T-helper 1 cell treated with Interleukin-12 subunit alpha and Interleukin-12 subunit beta and Interleukin-4 antibody, amounts not matched to agents 30 μg/mL and 1 μg/mL, for 36 hours (primary cell): ENCODE measurements at regions not wholly inside any gene's neighbourhood (a gene's known extent, or its start where the extent isn't known, plus 50 kb on each side); places are given as distances from the start of the nearest gene placed in this dataset.

Experiments used
- H3K27ac Mint-ChIP-seq: one replicate; pipeline ENCODE4 v1.8.0; 2021; ENCODE audit warnings: mild to moderate bottlenecking, mixed read lengths
- H3K27me3 Mint-ChIP-seq: one replicate; pipeline ENCODE4 v1.8.0; 2021; ENCODE audit warnings: low read depth, mixed read lengths
- H3K36me3 Mint-ChIP-seq: one replicate; pipeline ENCODE4 v1.8.0; 2021; ENCODE audit warnings: low read depth, mixed read lengths
- H3K4me1 Mint-ChIP-seq: one replicate; pipeline ENCODE4 v1.8.0; 2021; ENCODE audit warnings: low read depth, mixed read lengths
- H3K4me3 Mint-ChIP-seq: one replicate; pipeline ENCODE4 v1.8.0; 2021; ENCODE audit warnings: mild to moderate bottlenecking, moderate library complexity, mixed read lengths
- H3K9me3 Mint-ChIP-seq: one replicate; pipeline ENCODE4 v1.8.0; 2021; ENCODE audit warnings: mixed read lengths

- no peak overlapping the region for H3K4me3 Mint-ChIP-seq
- no peak overlapping the region for H3K27ac Mint-ChIP-seq
- no peaks in the 10 kb centered on the region for H3K36me3 Mint-ChIP-seq
- peaks cover 7% of the 10 kb centered on the region for H3K4me1 Mint-ChIP-seq
- no peaks in the 10 kb centered on the region for H3K9me3 Mint-ChIP-seq
- no peaks in the 10 kb centered on the region for H3K27me3 Mint-ChIP-seq
These were observed 75.9 kb upstream of the LCLAT1 start for GRCh38 chr2:30371028-30371689.

- H3K4me1 Mint-ChIP-seq, result peaks cover under 1% of the 10 kb centered on the region
- H3K27ac Mint-ChIP-seq, result no peak overlapping the region
- H3K27me3 Mint-ChIP-seq, result no peaks in the 10 kb centered on the region
- H3K4me3 Mint-ChIP-seq, result no peak overlapping the region
- no peaks in the 10 kb centered on the region for H3K9me3 Mint-ChIP-seq
- H3K36me3 Mint-ChIP-seq, result no peaks in the 10 kb centered on the region
These were observed 75.2 kb upstream of the LCLAT1 start for GRCh38 chr2:30371772-30372373.

- Mint-ChIP-seq H3K4me1 (no peaks in the 10 kb centered on the region), H3K27ac (no peak overlapping the region), H3K36me3 (no peaks in the 10 kb centered on the region), H3K9me3 (no peaks in the 10 kb centered on the region), H3K4me3 (no peak overlapping the region), H3K27me3 (no peaks in the 10 kb centered on the region)
These were observed 74.2 kb upstream of the LCLAT1 start for GRCh38 chr2:30372826-30373225.

- no peaks in the 10 kb centered on the region for H3K27me3 Mint-ChIP-seq
- no peaks in the 10 kb centered on the region for H3K9me3 Mint-ChIP-seq
- H3K4me1 Mint-ChIP-seq, result no peaks in the 10 kb centered on the region
- H3K27ac Mint-ChIP-seq, result no peak overlapping the region
- H3K36me3 Mint-ChIP-seq, result no peaks in the 10 kb centered on the region
- no peak overlapping the region for H3K4me3 Mint-ChIP-seq
These were observed 73.2 kb upstream of the LCLAT1 start for GRCh38 chr2:30373881-30374302.

- H3K9me3 Mint-ChIP-seq, result no peaks in the 10 kb centered on the region
- no peaks in the 10 kb centered on the region for H3K4me1 Mint-ChIP-seq
- H3K4me3 Mint-ChIP-seq, result no peak overlapping the region
- no peaks in the 10 kb centered on the region for H3K36me3 Mint-ChIP-seq
- H3K27me3 Mint-ChIP-seq, result no peaks in the 10 kb centered on the region
- H3K27ac Mint-ChIP-seq, result no peak overlapping the region
These were observed 72.7 kb upstream of the LCLAT1 start for GRCh38 chr2:30374380-30374779.

GRCh38 chr2:30375915-30376314, 71.1 kb upstream of the LCLAT1 start:
- no peaks in the 10 kb centered on the region for H3K9me3 Mint-ChIP-seq
- no peaks in the 10 kb centered on the region for H3K36me3 Mint-ChIP-seq
- peaks cover 4% of the 10 kb centered on the region for H3K27me3 Mint-ChIP-seq
- no peak overlapping the region for H3K4me3 Mint-ChIP-seq
- no peak overlapping the region for H3K27ac Mint-ChIP-seq
- no peaks in the 10 kb centered on the region for H3K4me1 Mint-ChIP-seq

- Mint-ChIP-seq H3K27ac (no peak overlapping the region), H3K36me3 (no peaks in the 10 kb centered on the region), H3K27me3 (peaks cover 24% of the 10 kb centered on the region), H3K4me1 (peaks cover 4% of the 10 kb centered on the region), H3K4me3 (no peak overlapping the region), H3K9me3 (no peaks in the 10 kb centered on the region)
These were observed 67.6 kb upstream of the LCLAT1 start for GRCh38 chr2:30379481-30379880.

- H3K4me3 Mint-ChIP-seq, result no peak overlapping the region
- peaks cover 33% of the 10 kb centered on the region for H3K27me3 Mint-ChIP-seq
- no peaks in the 10 kb centered on the region for H3K36me3 Mint-ChIP-seq
- H3K27ac Mint-ChIP-seq, result no peak overlapping the region
- no peaks in the 10 kb centered on the region for H3K9me3 Mint-ChIP-seq
- peaks cover 4% of the 10 kb centered on the region for H3K4me1 Mint-ChIP-seq
These were observed 66.2 kb upstream of the LCLAT1 start for GRCh38 chr2:30380824-30381223.

- Mint-ChIP-seq H3K9me3 (no peaks in the 10 kb centered on the region), H3K27me3 (peaks cover 34% of the 10 kb centered on the region), H3K4me3 (no peak overlapping the region), H3K36me3 (no peaks in the 10 kb centered on the region), H3K27ac (no peak overlapping the region), H3K4me1 (peaks cover 4% of the 10 kb centered on the region)
These were observed 64.8 kb upstream of the LCLAT1 start for GRCh38 chr2:30382162-30382783.

- Mint-ChIP-seq H3K27me3 (peaks cover 34% of the 10 kb centered on the region), H3K4me3 (no peak overlapping the region), H3K36me3 (no peaks in the 10 kb centered on the region), H3K4me1 (peaks cover 4% of the 10 kb centered on the region), H3K27ac (no peak overlapping the region), H3K9me3 (no peaks in the 10 kb centered on the region)
These were observed 64.1 kb upstream of the LCLAT1 start for GRCh38 chr2:30382995-30383394.

GRCh38 chr2:30385327-30385726, 61.7 kb upstream of the LCLAT1 start:
- Mint-ChIP-seq H3K27ac (no peak overlapping the region), H3K4me1 (peaks cover 4% of the 10 kb centered on the region), H3K4me3 (no peak overlapping the region), H3K36me3 (no peaks in the 10 kb centered on the region), H3K27me3 (peaks cover 40% of the 10 kb centered on the region), H3K9me3 (no peaks in the 10 kb centered on the region)

- Mint-ChIP-seq H3K4me1 (no peaks in the 10 kb centered on the region), H3K9me3 (no peaks in the 10 kb centered on the region), H3K27ac (no peak overlapping the region), H3K27me3 (peaks cover 9% of the 10 kb centered on the region), H3K36me3 (no peaks in the 10 kb centered on the region), H3K4me3 (no peak overlapping the region)
These were observed 54.9 kb upstream of the LCLAT1 start for GRCh38 chr2:30392097-30392496.

GRCh38 chr2:30393510-30393909, 53.5 kb upstream of the LCLAT1 start:
- H3K9me3 Mint-ChIP-seq, result no peaks in the 10 kb centered on the region
- peaks cover 5% of the 10 kb centered on the region for H3K27me3 Mint-ChIP-seq
- H3K4me3 Mint-ChIP-seq, result no peak overlapping the region
- no peaks in the 10 kb centered on the region for H3K36me3 Mint-ChIP-seq
- no peaks in the 10 kb centered on the region for H3K4me1 Mint-ChIP-seq
- no peak overlapping the region for H3K27ac Mint-ChIP-seq

GRCh38 chr2:30394096-30394495, 53.0 kb upstream of the LCLAT1 start:
- Mint-ChIP-seq H3K4me3 (no peak overlapping the region), H3K27ac (no peak overlapping the region), H3K4me1 (no peaks in the 10 kb centered on the region), H3K36me3 (no peaks in the 10 kb centered on the region), H3K27me3 (peaks cover 3% of the 10 kb centered on the region), H3K9me3 (no peaks in the 10 kb centered on the region)
